CD8-positive, alpha-beta memory T cell (primary cell): ENCODE measurements at regions not wholly inside any gene's neighbourhood (a gene's known extent, or its start where the extent isn't known, plus 50 kb on each side); places are given as distances from the start of the nearest gene placed in this dataset.

Experiments
- CTCF ChIA-PET: fragments of 350-600 bp; sonication (Branson Sonifier 250); formaldehyde crosslinking; loops from one replicate; lab custom pipeline; 2021; ENCODE audit warnings: antibody characterized with exemption; lab: Charles Lee
- POLR2A ChIA-PET: fragments of 350-600 bp; sonication (Branson Sonifier 250); formaldehyde crosslinking; loops from one replicate; lab custom pipeline; 2021; ENCODE audit warnings: antibody characterized with exemption; lab: Charles Lee
- DNase-seq, 5 donors: peaks; one replicate each; pipeline versions ENCODE4 v3.0.0 to v3.0.0-alpha.2; 2020 to 2022; ENCODE audit warnings: mixed read lengths in 1 of 5
- H3K27ac ChIP-seq: one replicate; pipeline ENCODE4 v1.7.0; 2013; ENCODE audit warnings: low read depth, mild to moderate bottlenecking, low read length, moderate library complexity
- H3K27me3 ChIP-seq: 2 replicates; pipeline ENCODE4 v1.7.0; 2013; ENCODE audit warnings: low read length, mild to moderate bottlenecking; ENCODE audit not compliant: insufficient read depth, poor library complexity, severe bottlenecking
- H3K36me3 ChIP-seq: 2 replicates; pipeline ENCODE4 v1.7.0; 2013; ENCODE audit warnings: mild to moderate bottlenecking, low read length, moderate library complexity; ENCODE audit not compliant: insufficient read depth
- H3K4me1 ChIP-seq: 2 replicates; pipeline ENCODE4 v1.7.0; 2013; ENCODE audit warnings: mild to moderate bottlenecking, low read length, moderate library complexity; ENCODE audit not compliant: insufficient read depth
- H3K4me3 ChIP-seq: 2 replicates; pipeline ENCODE4 v1.7.0; 2013; ENCODE audit warnings: mild to moderate bottlenecking, low read length
- H3K9me3 ChIP-seq: 2 replicates; pipeline ENCODE4 v1.7.0; 2013; ENCODE audit warnings: mild to moderate bottlenecking, low read length
- H3K27ac Mint-ChIP-seq, 8 donors: one replicate each; pipeline ENCODE4 v1.8.0; 2020 to 2021; ENCODE audit warnings: mixed read lengths in 8 of 8, mild to moderate bottlenecking in 6 of 8, inconsistent platforms in 3 of 8, moderate library complexity in 3 of 8
- H3K27me3 Mint-ChIP-seq, 2 donors: one replicate each; pipeline ENCODE4 v1.8.0; 2020 to 2021; ENCODE audit warnings: mixed read lengths in 2 of 2, mild to moderate bottlenecking in 1 of 2, moderate library complexity in 1 of 2
- H3K36me3 Mint-ChIP-seq, 3 donors: one replicate each; pipeline ENCODE4 v1.8.0; 2020 to 2021; ENCODE audit warnings: mixed read lengths in 3 of 3, inconsistent platforms in 1 of 3, mild to moderate bottlenecking in 1 of 3
- H3K4me1 Mint-ChIP-seq, 3 donors: one replicate each; pipeline ENCODE4 v1.8.0; 2020 to 2021; ENCODE audit warnings: mixed read lengths in 3 of 3, inconsistent platforms in 1 of 3, mild to moderate bottlenecking in 1 of 3
- H3K4me3 Mint-ChIP-seq, 7 donors: one replicate each; pipeline ENCODE4 v1.8.0; 2020 to 2021; ENCODE audit warnings: mixed read lengths in 7 of 7, mild to moderate bottlenecking in 6 of 7, moderate library complexity in 4 of 7, inconsistent platforms in 2 of 7
- H3K9me3 Mint-ChIP-seq, 5 donors: one replicate each; pipeline ENCODE4 v1.8.0; 2020 to 2022; ENCODE audit warnings: mixed read lengths in 5 of 5, mild to moderate bottlenecking in 3 of 5, moderate library complexity in 2 of 5, inconsistent platforms in 1 of 5

- H3K4me1 Mint-ChIP-seq: no peaks in the 10 kb centered on the region
- Histone ChIP-seq H3K4me3 (no peak overlapping the region), H3K27me3 (no peaks in the 10 kb centered on the region), H3K36me3 (no peaks in the 10 kb centered on the region), H3K4me1 (no peaks in the 10 kb centered on the region), H3K9me3 (no peaks in the 10 kb centered on the region), H3K27ac (no peak overlapping the region)
- no peak overlapping the region for H3K4me3 Mint-ChIP-seq
- H3K9me3 Mint-ChIP-seq: peaks cover 2 to 8% (median 4%) of the 10 kb centered on the region in 5 donors
- H3K36me3 Mint-ChIP-seq: peaks cover 0 to 7% (median 0%) of the 10 kb centered on the region in 3 donors
- POLR2A ChIA-PET: no interaction called here
- peaks cover 0 to 5% of the 10 kb centered on the region in 2 donors for H3K27me3 Mint-ChIP-seq
- DNase-seq: no peak
- H3K27ac Mint-ChIP-seq: no peak overlapping the region
- CTCF ChIA-PET: no interaction called here
Observed at GRCh38 chr16:14337303-14338191, 266.4 kb downstream of the MRTFB start.

- Mint-ChIP-seq H3K4me3 (no peak overlapping the region), H3K4me1 (no peaks in the 10 kb centered on the region), H3K27me3 (peaks cover 0 to 4% of the 10 kb centered on the region in 2 donors), H3K9me3 (peaks cover 0 to 2% (median 0%) of the 10 kb centered on the region in 5 donors), H3K27ac (no peak overlapping the region), H3K36me3 (no peaks in the 10 kb centered on the region)
- Histone ChIP-seq H3K27ac (no peak overlapping the region), H3K27me3 (no peaks in the 10 kb centered on the region), H3K36me3 (no peaks in the 10 kb centered on the region), H3K4me3 (no peak overlapping the region), H3K9me3 (no peaks in the 10 kb centered on the region), H3K4me1 (no peaks in the 10 kb centered on the region)
- no peak for DNase-seq
- CTCF ChIA-PET: interaction anchor here (0.9 kb wide), 1 partner anchor 20 kb away, joined by 3 read pairs; no protein-coding TSS in a partner anchor
- POLR2A ChIA-PET: no interaction called here
Observed at GRCh38 chr16:14335297-14335696, 264.2 kb downstream of the MRTFB start.

- Mint-ChIP-seq H3K4me1 (no peaks in the 10 kb centered on the region), H3K9me3 (no peaks in the 10 kb centered on the region), H3K36me3 (no peaks in the 10 kb centered on the region), H3K27ac (peak overlapping the region in 1 of 8 donors; percentile 29), H3K27me3 (peaks cover 0 to 4% of the 10 kb centered on the region in 2 donors), H3K4me3 (no peak overlapping the region)
- DNase-seq: no peak
- CTCF ChIA-PET: no interaction called here
- Histone ChIP-seq H3K27me3 (no peaks in the 10 kb centered on the region), H3K9me3 (no peaks in the 10 kb centered on the region), H3K27ac (no peak overlapping the region), H3K36me3 (no peaks in the 10 kb centered on the region), H3K4me3 (no peak overlapping the region), H3K4me1 (no peaks in the 10 kb centered on the region)
- POLR2A ChIA-PET: no interaction called here
Observed at GRCh38 chr16:14334366-14335080, 263.4 kb downstream of the MRTFB start.

- Histone ChIP-seq H3K27ac (no peak overlapping the region), H3K4me1 (no peaks in the 10 kb centered on the region), H3K4me3 (no peak overlapping the region), H3K36me3 (no peaks in the 10 kb centered on the region), H3K9me3 (no peaks in the 10 kb centered on the region), H3K27me3 (no peaks in the 10 kb centered on the region)
- Mint-ChIP-seq H3K9me3 (no peaks in the 10 kb centered on the region), H3K4me1 (no peaks in the 10 kb centered on the region), H3K27me3 (peaks cover 0 to 4% of the 10 kb centered on the region in 2 donors), H3K27ac (no peak overlapping the region), H3K4me3 (no peak overlapping the region), H3K36me3 (no peaks in the 10 kb centered on the region)
- CTCF ChIA-PET: interaction anchor here (0.6 kb wide), 1 partner anchor 449 kb away, joined by 3 read pairs; no protein-coding TSS in a partner anchor
- POLR2A ChIA-PET: no interaction called here
- DNase-seq: no peak
Observed at GRCh38 chr16:14333361-14333760, 262.2 kb downstream of the MRTFB start.

GRCh38 chr16:14331020-14331419 lies 259.9 kb downstream of the MRTFB start:
- no peak for DNase-seq
- no peaks in the 10 kb centered on the region for H3K27me3 ChIP-seq
- H3K4me3 ChIP-seq: no peak overlapping the region
- H3K4me1 Mint-ChIP-seq: no peaks in the 10 kb centered on the region
- H3K4me3 Mint-ChIP-seq: no peak overlapping the region
- no peak overlapping the region for H3K27ac ChIP-seq
- ChIA-PET CTCF (no interaction called here), POLR2A (no interaction called here)
- H3K9me3 ChIP-seq: no peaks in the 10 kb centered on the region
- H3K27me3 Mint-ChIP-seq: peaks cover 1 to 4% of the 10 kb centered on the region in 2 donors
- no peaks in the 10 kb centered on the region for H3K36me3 Mint-ChIP-seq
- H3K4me1 ChIP-seq: no peaks in the 10 kb centered on the region
- H3K9me3 Mint-ChIP-seq: no peaks in the 10 kb centered on the region
- H3K36me3 ChIP-seq: no peaks in the 10 kb centered on the region
- H3K27ac Mint-ChIP-seq: peak overlapping the region in 1 of 8 donors; percentile 54

- Histone ChIP-seq H3K9me3 (no peaks in the 10 kb centered on the region), H3K4me1 (no peaks in the 10 kb centered on the region), H3K36me3 (no peaks in the 10 kb centered on the region), H3K4me3 (no peak overlapping the region), H3K27ac (no peak overlapping the region), H3K27me3 (no peaks in the 10 kb centered on the region)
- Mint-ChIP-seq H3K27me3 (peaks cover 1 to 11% of the 10 kb centered on the region in 2 donors), H3K4me1 (no peaks in the 10 kb centered on the region), H3K27ac (peak overlapping the region in 1 of 8 donors; percentile 29), H3K9me3 (no peaks in the 10 kb centered on the region), H3K4me3 (no peak overlapping the region), H3K36me3 (no peaks in the 10 kb centered on the region)
- ChIA-PET CTCF (no interaction called here), POLR2A (no interaction called here)
- DNase-seq: no peak
Observed at GRCh38 chr16:14329727-14330350, 258.7 kb downstream of the MRTFB start.

- DNase-seq: no peak
- ChIA-PET POLR2A (no interaction called here), CTCF (no interaction called here)
- Mint-ChIP-seq H3K4me1 (no peaks in the 10 kb centered on the region), H3K27me3 (peaks cover 0 to 18% of the 10 kb centered on the region in 2 donors), H3K36me3 (no peaks in the 10 kb centered on the region), H3K4me3 (no peak overlapping the region), H3K27ac (no peak overlapping the region), H3K9me3 (no peaks in the 10 kb centered on the region)
- Histone ChIP-seq H3K27ac (no peak overlapping the region), H3K4me1 (no peaks in the 10 kb centered on the region), H3K36me3 (no peaks in the 10 kb centered on the region), H3K4me3 (no peak overlapping the region), H3K9me3 (no peaks in the 10 kb centered on the region), H3K27me3 (no peaks in the 10 kb centered on the region)
Observed at GRCh38 chr16:14325502-14326401, 254.6 kb downstream of the MRTFB start.
